Fibroblast of lung (primary cell): ENCODE measurements at regions not wholly inside any gene's neighbourhood (a gene's known extent, or its start where the extent isn't known, plus 50 kb on each side); places are given as distances from the start of the nearest gene placed in this dataset.

Experiments used
- DNase-seq, 2 donors: peaks; one replicate each; pipeline versions ENCODE4 v3.0.0 to v3.0.0-alpha.2; 2010; ENCODE audit warnings: low read depth in 2 of 2
- H2AFZ ChIP-seq: 2 replicates; pipeline ENCODE4 v1.5.1; 2012; ENCODE audit warnings: low read length, control low read depth, inconsistent platforms
- H3K27ac ChIP-seq: 2 replicates; pipeline ENCODE4 v1.5.1; 2011; ENCODE audit warnings: low read length, control low read depth; ENCODE audit not compliant: insufficient read depth
- H3K27me3 ChIP-seq: 2 replicates; pipeline ENCODE4 v1.5.1; 2011; ENCODE audit warnings: mild to moderate bottlenecking, low read length; ENCODE audit not compliant: control insufficient read depth, insufficient read depth
- H3K36me3 ChIP-seq: 2 replicates; pipeline ENCODE4 v1.5.1; 2011; ENCODE audit warnings: low read length; ENCODE audit not compliant: control insufficient read depth, insufficient read depth
- H3K4me1 ChIP-seq: 2 replicates; pipeline ENCODE4 v1.5.1; 2011; ENCODE audit warnings: low read length; ENCODE audit not compliant: control insufficient read depth, insufficient read depth; ENCODE audit errors: extremely low read depth
- H3K4me2 ChIP-seq: 2 replicates; pipeline ENCODE4 v1.5.1; 2011; ENCODE audit warnings: low read length, control low read depth; ENCODE audit not compliant: insufficient read depth; ENCODE audit errors: extremely low read depth
- H3K4me3 ChIP-seq, 4 experiments: fragments of 200-600 bp in 1 of 4; sonication (generic) in 1 of 4; replicated peaks in 1 of 4; 2 replicates each; pipeline ENCODE4 v1.5.1; 2011 to 2016; ENCODE audit warnings: low read length in 4 of 4, low read depth in 3 of 4, mild to moderate bottlenecking in 3 of 4, control low read depth in 2 of 4, inconsistent platforms in 1 of 4, mixed read lengths in 1 of 4; ENCODE audit not compliant: insufficient read depth in 1 of 4; ENCODE audit errors: control extremely low read depth in 1 of 4
- H3K79me2 ChIP-seq: 2 replicates; pipeline ENCODE4 v1.5.1; 2012; ENCODE audit warnings: mild to moderate bottlenecking, low read length, inconsistent platforms; ENCODE audit not compliant: control insufficient read depth, insufficient read depth
- H3K9ac ChIP-seq: 2 replicates; pipeline ENCODE4 v1.5.1; 2011; ENCODE audit warnings: mild to moderate bottlenecking, low read length, control low read depth; ENCODE audit not compliant: insufficient read depth
- H3K9me3 ChIP-seq: 2 replicates; pipeline ENCODE4 v1.5.1; 2012; ENCODE audit warnings: low read depth, low read length; ENCODE audit not compliant: control insufficient read depth, insufficient read depth
- H4K20me1 ChIP-seq: 2 replicates; pipeline ENCODE4 v1.5.1; 2011; ENCODE audit warnings: low read length; ENCODE audit not compliant: control insufficient read depth, insufficient read depth; ENCODE audit errors: extremely low read depth
- EZH2 ChIP-seq: IDR thresholded peaks from 2 replicates; pipeline ENCODE4 v1.5.1; 2012; ENCODE audit warnings: low read length, control low read depth, mild to moderate bottlenecking; ENCODE audit errors: missing control alignments
- TF ChIP-seq, protein P1 (sequence below), 2 donors: IDR thresholded peaks in 1 of 2; conservative IDR thresholded peaks in 1 of 2; 1 replicate in 1 of 2; 2 replicates in 1 of 2; pipeline ENCODE4 v1.5.1; 2011 to 2012; ENCODE audit warnings: low read length in 2 of 2, control low read depth in 1 of 2, inconsistent platforms in 1 of 2, low read depth in 1 of 2, mild to moderate bottlenecking in 1 of 2

DNA sequence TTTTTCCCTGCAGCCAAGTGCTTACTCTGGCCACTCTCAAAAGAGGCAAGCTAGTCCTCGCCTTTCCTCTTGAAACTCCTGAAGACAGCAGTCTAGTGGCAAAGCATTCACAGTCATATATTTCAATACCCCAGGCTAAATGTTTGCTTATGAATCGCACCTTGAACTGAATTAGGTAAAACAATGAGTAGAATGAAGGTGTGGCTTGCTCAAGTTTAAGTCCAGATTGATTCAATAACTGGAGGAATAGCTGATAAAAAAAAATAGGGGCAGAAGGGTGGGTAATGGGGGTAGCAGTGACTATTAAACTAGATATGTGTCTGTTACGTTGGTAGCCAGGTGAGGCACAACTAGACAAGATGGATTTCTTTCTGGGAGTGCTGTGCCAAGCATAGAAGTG, 88.2 kb upstream of the EPB41L3 start:
- no peaks in the 10 kb centered on the region for H3K9me3 ChIP-seq
- no peak for TF ChIP-seq EZH2
- TF ChIP-seq, protein P1, sequence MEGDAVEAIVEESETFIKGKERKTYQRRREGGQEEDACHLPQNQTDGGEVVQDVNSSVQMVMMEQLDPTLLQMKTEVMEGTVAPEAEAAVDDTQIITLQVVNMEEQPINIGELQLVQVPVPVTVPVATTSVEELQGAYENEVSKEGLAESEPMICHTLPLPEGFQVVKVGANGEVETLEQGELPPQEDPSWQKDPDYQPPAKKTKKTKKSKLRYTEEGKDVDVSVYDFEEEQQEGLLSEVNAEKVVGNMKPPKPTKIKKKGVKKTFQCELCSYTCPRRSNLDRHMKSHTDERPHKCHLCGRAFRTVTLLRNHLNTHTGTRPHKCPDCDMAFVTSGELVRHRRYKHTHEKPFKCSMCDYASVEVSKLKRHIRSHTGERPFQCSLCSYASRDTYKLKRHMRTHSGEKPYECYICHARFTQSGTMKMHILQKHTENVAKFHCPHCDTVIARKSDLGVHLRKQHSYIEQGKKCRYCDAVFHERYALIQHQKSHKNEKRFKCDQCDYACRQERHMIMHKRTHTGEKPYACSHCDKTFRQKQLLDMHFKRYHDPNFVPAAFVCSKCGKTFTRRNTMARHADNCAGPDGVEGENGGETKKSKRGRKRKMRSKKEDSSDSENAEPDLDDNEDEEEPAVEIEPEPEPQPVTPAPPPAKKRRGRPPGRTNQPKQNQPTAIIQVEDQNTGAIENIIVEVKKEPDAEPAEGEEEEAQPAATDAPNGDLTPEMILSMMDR (conservative IDR thresholded peaks at IDR 0.05 in 1 of 2, IDR thresholded peaks at IDR 0.05 in 1 of 2; ENCODE audit: low read depth in 1 of 2, low read length in 2 of 2), result no peak
- no peak overlapping the region for H3K9ac ChIP-seq
- no peak for DNase-seq
- H3K36me3 ChIP-seq, result no peaks in the 10 kb centered on the region
- H3K27me3 ChIP-seq, result peaks cover 13% of the 10 kb centered on the region
- H4K20me1 ChIP-seq, result no peaks in the 10 kb centered on the region
- H3K4me2 ChIP-seq, result no peak overlapping the region
- no peak overlapping the region for H3K27ac ChIP-seq
- H2AFZ ChIP-seq, result no peak overlapping the region
- no peak overlapping the region for H3K4me3 ChIP-seq
- H3K79me2 ChIP-seq, result no peaks in the 10 kb centered on the region
- H3K4me1 ChIP-seq, result no peaks in the 10 kb centered on the region

DNA sequence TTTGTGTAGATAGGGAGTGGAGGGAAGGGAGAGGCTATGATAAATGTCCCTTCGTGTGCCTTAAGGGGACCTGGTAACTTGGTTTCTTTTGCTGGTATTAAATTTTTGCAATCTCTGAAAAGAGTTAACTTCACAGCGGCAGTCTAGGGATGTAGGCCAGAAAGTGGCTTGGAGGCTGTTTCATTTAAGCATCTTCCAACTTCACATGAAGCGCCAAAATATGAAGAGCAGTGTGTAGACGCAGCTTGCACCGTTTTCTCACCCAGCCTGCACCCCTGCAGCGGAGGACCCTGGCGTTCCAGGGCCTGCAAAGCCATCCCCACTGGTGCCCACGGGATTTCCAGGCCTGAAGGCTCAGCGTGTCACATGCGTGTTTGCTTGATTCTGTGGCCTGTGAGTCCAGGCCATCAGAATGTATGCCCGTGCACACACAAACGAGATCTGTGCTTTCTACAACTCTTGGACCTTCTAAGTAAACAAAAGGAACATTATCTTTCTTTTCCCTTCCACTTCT, 87.2 kb upstream of the EPB41L3 start:
- Histone ChIP-seq H3K9ac (no peak overlapping the region), H2AFZ (no peak overlapping the region), H3K4me3 (no peak overlapping the region), H3K27ac (no peak overlapping the region), H3K36me3 (no peaks in the 10 kb centered on the region), H3K9me3 (no peaks in the 10 kb centered on the region), H3K79me2 (no peaks in the 10 kb centered on the region), H3K27me3 (peaks cover 15% of the 10 kb centered on the region), H4K20me1 (no peaks in the 10 kb centered on the region), H3K4me1 (no peaks in the 10 kb centered on the region), H3K4me2 (no peak overlapping the region)
- DNase-seq, result no peak
- TF ChIP-seq, protein P1 (conservative IDR thresholded peaks at IDR 0.05 in 1 of 2, IDR thresholded peaks at IDR 0.05 in 1 of 2; ENCODE audit: low read depth in 1 of 2, low read length in 2 of 2), result no peak
- no peak for TF ChIP-seq EZH2

DNA sequence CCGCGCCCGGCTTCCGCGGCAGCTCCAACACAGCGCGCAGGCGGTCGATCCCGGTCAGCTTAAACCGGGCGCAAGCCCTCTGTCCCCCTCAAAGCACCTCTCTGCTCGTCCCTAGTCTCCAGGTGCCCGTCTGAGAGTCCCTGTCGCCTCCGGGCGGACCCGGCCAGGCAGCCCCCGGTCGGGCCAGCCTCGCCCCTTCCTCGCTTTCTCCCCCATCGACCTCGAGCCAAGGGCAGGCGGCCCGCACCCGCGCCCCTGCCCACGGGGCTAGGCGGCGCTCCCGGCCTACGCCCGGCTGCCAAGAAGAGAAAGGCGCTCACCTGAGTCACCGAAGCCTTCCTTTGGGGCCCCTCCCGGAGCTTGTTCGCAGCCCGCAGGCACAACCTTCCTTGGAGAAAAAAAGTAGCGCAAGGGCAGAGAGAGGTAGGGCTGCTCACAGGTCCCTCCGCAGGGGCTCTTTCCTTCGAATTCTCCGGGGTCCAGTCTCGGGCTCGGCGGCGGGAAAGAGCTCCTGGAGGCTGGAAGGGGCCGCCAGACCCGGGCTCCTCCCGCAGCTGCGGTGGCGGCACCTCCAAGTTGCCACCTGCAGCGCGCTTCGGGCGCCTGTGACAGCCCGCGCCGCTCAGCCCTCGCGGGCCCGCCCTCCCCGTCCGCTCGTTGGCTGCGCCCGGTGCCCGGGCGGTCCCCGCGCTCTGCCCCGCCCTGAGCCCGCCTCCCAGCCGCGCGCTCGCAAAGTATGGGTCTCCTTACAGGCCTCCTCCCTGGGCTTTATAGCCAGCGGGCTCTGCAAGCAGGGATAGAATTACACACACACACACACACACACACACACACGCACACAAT, 86.5 kb upstream of the EPB41L3 start:
- Histone ChIP-seq H2AFZ (no peak overlapping the region), H3K27ac (no peak overlapping the region)

More for the DNA sequence above, 86.5 kb upstream of the EPB41L3 start:
- no peak overlapping the region for H3K9ac ChIP-seq
- H3K27me3 ChIP-seq, result peaks cover 15% of the 10 kb centered on the region
- no peaks in the 10 kb centered on the region for H3K9me3 ChIP-seq
- no peaks in the 10 kb centered on the region for H4K20me1 ChIP-seq
- peak overlapping the region; percentile 82 for H3K4me2 ChIP-seq
- no peak for TF ChIP-seq EZH2
- TF ChIP-seq, protein P1 (conservative IDR thresholded peaks at IDR 0.05 in 1 of 2, IDR thresholded peaks at IDR 0.05 in 1 of 2; ENCODE audit: low read depth in 1 of 2, low read length in 2 of 2), result no peak
- H3K4me3 ChIP-seq, result peak overlapping the region in 3 of 4 experiments; percentile 8 to 55 (median 54)
- peak; percentile 66 to 70 for DNase-seq
- H3K4me1 ChIP-seq, result no peaks in the 10 kb centered on the region
- H3K36me3 ChIP-seq, result no peaks in the 10 kb centered on the region
- H3K79me2 ChIP-seq, result no peaks in the 10 kb centered on the region
